Upper lobe of right lung (tissue), 1 donor: ENCODE measurements at regions not wholly inside any gene's neighbourhood (a gene's known extent, or its start where the extent isn't known, plus 50 kb on each side); places are given as distances from the start of the nearest gene placed in this dataset.

Source experiments
- ATAC-seq: fragments of 200-7000 bp; cut with Tn5 transposase; one replicate; pipeline ENCODE4 v1.9.1; 2020; ENCODE audit warnings: mild to moderate bottlenecking, moderate library complexity
- DNase-seq: peaks from one replicate; pipeline ENCODE4 v3.0.0-alpha.2; 2020
- H3K27ac ChIP-seq: fragments of 200-600 bp; one replicate; pipeline ENCODE4 v1.8.0; 2022
- H3K27me3 ChIP-seq: fragments of 200-600 bp; one replicate; pipeline ENCODE4 v1.8.0; 2022; ENCODE audit warnings: mild to moderate bottlenecking
- H3K36me3 ChIP-seq: fragments of 200-600 bp; one replicate; pipeline ENCODE4 v1.8.0; 2022
- H3K4me1 ChIP-seq: fragments of 200-600 bp; one replicate; pipeline ENCODE4 v1.8.0; 2022
- H3K4me3 ChIP-seq: fragments of 200-600 bp; one replicate; pipeline ENCODE4 v1.8.0; 2022; ENCODE audit warnings: mild to moderate bottlenecking
- H3K9me3 ChIP-seq: fragments of 200-600 bp; one replicate; pipeline ENCODE4 v1.8.0; 2022
- CTCF ChIP-seq: fragments of 200-600 bp; IDR thresholded peaks from one replicate; pipeline ENCODE4 v1.8.0; 2022; ENCODE audit warnings: antibody characterized with exemption
- intact Hi-C: fragments of 100-400 bp; cut with DNase I; formaldehyde crosslinking; loops from one replicate; pipeline ENCODE4 v1.11.0; 2022
- donor health status: DM: no; HTN: yes; CAD: no; lungs with severe emphysema.

DNA sequence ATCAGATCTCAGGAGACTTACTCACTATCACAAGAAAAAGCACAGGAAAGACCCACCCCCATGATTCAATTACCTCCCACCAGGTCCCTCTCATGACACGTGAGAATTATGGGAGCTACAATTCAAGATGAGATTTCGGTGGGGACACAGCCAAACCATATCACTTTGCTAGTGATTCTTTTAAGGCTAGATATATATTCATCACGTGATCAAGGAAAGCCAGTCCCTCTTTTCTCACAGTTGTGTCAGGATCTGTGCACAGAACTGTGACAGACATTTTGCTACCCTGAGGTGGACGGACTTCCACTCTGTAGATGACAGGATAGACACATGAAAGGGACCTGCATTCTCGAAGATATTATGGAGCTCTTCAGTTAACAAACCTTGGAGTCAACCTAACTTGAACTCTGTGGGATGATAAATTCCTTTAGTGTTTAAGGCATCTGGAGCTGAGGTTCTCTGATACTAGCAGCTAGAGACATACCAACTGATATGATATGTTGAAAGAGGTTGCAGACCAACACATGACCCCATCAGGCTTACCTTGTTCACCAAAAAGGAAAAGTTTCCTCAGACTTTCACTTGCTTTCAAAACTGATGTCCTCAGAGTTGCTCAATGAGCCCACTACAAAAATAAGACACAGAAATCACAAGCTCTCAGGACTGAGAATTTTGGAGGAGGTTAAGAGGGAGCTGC lies 66.3 kb upstream of the SCG2 start:
- TF ChIP-seq CTCF, result no peak
- H3K4me3 ChIP-seq, result no peak overlapping the region
- no peaks in the 10 kb centered on the region for H3K27me3 ChIP-seq
- H3K36me3 ChIP-seq, result no peaks in the 10 kb centered on the region
- no peak for DNase-seq
- H3K9me3 ChIP-seq, result no peaks in the 10 kb centered on the region
- ATAC-seq, result no peak
- no peak overlapping the region for H3K27ac ChIP-seq
- H3K4me1 ChIP-seq, result no peaks in the 10 kb centered on the region
- intact Hi-C loops, result no loop called here

DNA sequence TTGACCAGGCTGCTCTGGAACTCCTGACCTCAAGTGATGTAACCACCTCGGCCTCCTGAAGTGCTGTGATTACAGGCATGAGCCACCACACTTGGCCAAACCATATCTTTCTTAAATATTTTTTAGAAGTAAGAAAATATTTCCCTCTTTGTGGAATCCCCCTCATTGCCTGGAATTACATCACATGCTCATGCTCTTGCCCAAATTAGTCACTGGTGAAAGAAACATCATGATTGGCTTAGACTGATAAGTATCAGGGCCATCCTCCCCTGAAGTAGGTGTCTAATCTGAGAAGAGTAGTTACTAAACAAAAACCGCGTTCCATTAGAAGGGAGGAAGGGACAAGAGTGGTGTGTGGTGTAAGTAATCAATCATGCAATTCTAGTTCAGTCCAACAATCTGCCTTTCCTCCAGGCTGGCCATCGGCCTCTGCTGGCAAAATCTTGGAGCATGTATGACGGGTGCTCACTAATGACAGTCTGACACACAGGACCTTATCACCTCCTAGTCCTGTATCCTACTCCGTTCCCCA lies 52.3 kb upstream of the SCG2 start:
- no peak overlapping the region for H3K4me3 ChIP-seq
- intact Hi-C loops, result no loop called here
- H3K27me3 ChIP-seq, result peaks cover 8% of the 10 kb centered on the region
- ATAC-seq, result no peak
- no peaks in the 10 kb centered on the region for H3K4me1 ChIP-seq
- TF ChIP-seq CTCF, result no peak
- H3K9me3 ChIP-seq, result no peaks in the 10 kb centered on the region
- H3K27ac ChIP-seq, result no peak overlapping the region
- no peaks in the 10 kb centered on the region for H3K36me3 ChIP-seq
- DNase-seq, result no peak

GRCh38 chr2:223652902-223653301 lies 50.7 kb upstream of the SCG2 start:
- H3K27ac ChIP-seq, result no peak overlapping the region
- no peaks in the 10 kb centered on the region for H3K4me1 ChIP-seq
- DNase-seq, result no peak
- H3K9me3 ChIP-seq, result no peaks in the 10 kb centered on the region
- ATAC-seq, result no peak
- no peak for TF ChIP-seq CTCF
- intact Hi-C loops, result no loop called here
- H3K27me3 ChIP-seq, result peaks cover 8% of the 10 kb centered on the region
- H3K4me3 ChIP-seq, result no peak overlapping the region
- H3K36me3 ChIP-seq, result no peaks in the 10 kb centered on the region

GRCh38 chr2:223652122-223652521 lies 50.0 kb upstream of the SCG2 start:
- Histone ChIP-seq H3K9me3 (no peaks in the 10 kb centered on the region), H3K4me3 (no peak overlapping the region), H3K27ac (no peak overlapping the region), H3K27me3 (peaks cover 7% of the 10 kb centered on the region), H3K36me3 (no peaks in the 10 kb centered on the region), H3K4me1 (no peaks in the 10 kb centered on the region)
- TF ChIP-seq CTCF, result no peak
- intact Hi-C loops, result no loop called here
- no peak for DNase-seq
- no peak for ATAC-seq
